ENCODE measurements at regions not wholly inside any gene's neighbourhood (a gene's known extent, or its start where the extent isn't known, plus 50 kb on each side); places are given as distances from the start of the nearest gene placed in this dataset.

GRCh38 chr10:57218382-57218781, 857.3 kb upstream of the ZWINT start:
- H3K4me2 ChIP-seq, result no peak overlapping the region
- H4K20me1 ChIP-seq (ENCODE audit: insufficient read depth), result no peaks in the 10 kb centered on the region
- H3K27ac ChIP-seq (ENCODE audit: low read depth in 2 of 2, low read length in 1 of 2), result no peak overlapping the region
- H3K9ac ChIP-seq, result no peak overlapping the region
- H3K79me2 ChIP-seq (ENCODE audit: insufficient read depth), result no peaks in the 10 kb centered on the region
- H3F3A ChIP-seq (replicated peaks; ENCODE audit: insufficient read depth), result no peaks in the 10 kb centered on the region
- H3K36me3 ChIP-seq (replicated peaks in 1 of 2; ENCODE audit: control insufficient read depth in 1 of 2, insufficient read depth in 2 of 2, low read length in 1 of 2), result no peaks in the 10 kb centered on the region
- no peak overlapping the region for H3K4me3 ChIP-seq (ENCODE audit: low read depth in 2 of 2, low read length in 1 of 2)
- H3K9me3 ChIP-seq, result no peaks in the 10 kb centered on the region
- no peak overlapping the region for H2AFZ ChIP-seq (ENCODE audit: low read depth)
- TF ChIP-seq RAD21 (IDR thresholded peaks at IDR 0.05; ENCODE audit: low read length), result no peak
- no peak for TF ChIP-seq NFIC (IDR thresholded peaks at IDR 0.05; ENCODE audit: borderline replicate concordance)
- ChIA-PET POLR2A (no interaction called here), CTCF (interaction anchor here (1.4 kb wide), 1 partner anchor 10 kb away, joined by 3 read pairs; no protein-coding TSS in a partner anchor)
- no peaks in the 10 kb centered on the region for H3K9me2 ChIP-seq
- H3K27me3 ChIP-seq (ENCODE audit: insufficient read depth), result no peaks in the 10 kb centered on the region
- H3K4me1 ChIP-seq (ENCODE audit: control insufficient read depth in 1 of 2, insufficient read depth in 2 of 2, low read depth in 1 of 2, low read length in 1 of 2), result no peaks in the 10 kb centered on the region
- no peak for DNase-seq

DNA sequence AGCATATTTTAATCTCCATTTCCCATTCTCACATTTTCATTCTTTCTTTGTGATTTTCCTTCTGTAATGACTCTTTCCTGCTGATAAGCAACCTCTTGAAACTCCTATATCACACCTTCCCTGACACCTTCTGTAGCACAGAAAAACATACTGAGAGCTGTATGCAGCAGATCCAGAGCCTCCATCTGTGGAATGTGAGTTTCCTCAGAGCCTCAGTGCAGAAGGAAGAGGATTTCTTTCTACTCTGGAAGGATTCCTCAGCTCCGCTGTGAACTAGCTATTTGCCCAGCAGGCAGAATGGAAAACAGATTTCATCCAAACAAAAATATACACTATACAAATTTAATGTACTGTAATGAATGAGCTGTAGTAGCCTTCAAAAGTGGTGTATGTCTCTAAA, 841.3 kb upstream of the ZWINT start:
- no peak overlapping the region for H3K4me3 ChIP-seq (ENCODE audit: low read depth in 2 of 2, low read length in 1 of 2)
- no peak overlapping the region for H3K4me2 ChIP-seq
- H3K9ac ChIP-seq, result no peak overlapping the region
- no peaks in the 10 kb centered on the region for H3K9me3 ChIP-seq
- 20% methylated on average over 1 of the region's 1 CpG for WGBS (ENCODE audit: low lambda C conversion rate)
- TF ChIP-seq, protein P1, sequence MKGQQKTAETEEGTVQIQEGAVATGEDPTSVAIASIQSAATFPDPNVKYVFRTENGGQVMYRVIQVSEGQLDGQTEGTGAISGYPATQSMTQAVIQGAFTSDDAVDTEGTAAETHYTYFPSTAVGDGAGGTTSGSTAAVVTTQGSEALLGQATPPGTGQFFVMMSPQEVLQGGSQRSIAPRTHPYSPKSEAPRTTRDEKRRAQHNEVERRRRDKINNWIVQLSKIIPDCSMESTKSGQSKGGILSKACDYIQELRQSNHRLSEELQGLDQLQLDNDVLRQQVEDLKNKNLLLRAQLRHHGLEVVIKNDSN (IDR thresholded peaks at IDR 0.05; ENCODE audit: borderline replicate concordance, low read depth), result no peak
- TF ChIP-seq POLR2AphosphoS5 (IDR thresholded peaks at IDR 0.05; ENCODE audit: low read depth, low read length), result no peak
- TF ChIP-seq CHD2 (IDR thresholded peaks at IDR 0.05; ENCODE audit: low read length, partially characterized antibody), result no peak
- no peak for TF ChIP-seq FOXJ3 (CRISPR knock-in tag; IDR thresholded peaks at IDR 0.05)
- TF ChIP-seq, protein P2, sequence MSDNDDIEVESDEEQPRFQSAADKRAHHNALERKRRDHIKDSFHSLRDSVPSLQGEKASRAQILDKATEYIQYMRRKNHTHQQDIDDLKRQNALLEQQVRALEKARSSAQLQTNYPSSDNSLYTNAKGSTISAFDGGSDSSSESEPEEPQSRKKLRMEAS (IDR thresholded peaks at IDR 0.05; ENCODE audit: low read depth), result no peak
- TF ChIP-seq TCF12 (IDR thresholded peaks at IDR 0.05), result no peak
- TF ChIP-seq FOXM1 (IDR thresholded peaks at IDR 0.05; ENCODE audit: low read depth), result no peak
- TF ChIP-seq NRF1 (IDR thresholded peaks at IDR 0.05; ENCODE audit: low read depth, low read length), result no peak
- no peak for TF ChIP-seq GABPA (IDR thresholded peaks at IDR 0.05; ENCODE audit: low read depth)
- TF ChIP-seq SIN3A (IDR thresholded peaks at IDR 0.05; ENCODE audit: borderline replicate concordance, low read depth, low read length), result no peak
- TF ChIP-seq YY1 (IDR thresholded peaks at IDR 0.05; ENCODE audit: low read depth), result no peak
- no peak for TF ChIP-seq NFIC (IDR thresholded peaks at IDR 0.05; ENCODE audit: borderline replicate concordance)
- no peaks in the 10 kb centered on the region for H4K20me1 ChIP-seq (ENCODE audit: insufficient read depth)
- CTCF ChIA-PET, result no interaction called here
- no peaks in the 10 kb centered on the region for H3K4me1 ChIP-seq (ENCODE audit: control insufficient read depth in 1 of 2, insufficient read depth in 2 of 2, low read depth in 1 of 2, low read length in 1 of 2)
- POLR2A ChIA-PET, result no interaction called here
- H3K27me3 ChIP-seq (ENCODE audit: insufficient read depth), result no peaks in the 10 kb centered on the region
- no peaks in the 10 kb centered on the region for H3K36me3 ChIP-seq (replicated peaks in 1 of 2; ENCODE audit: control insufficient read depth in 1 of 2, insufficient read depth in 2 of 2, low read length in 1 of 2)
- DNase-seq, result no peak
- H3K27ac ChIP-seq (ENCODE audit: low read depth in 2 of 2, low read length in 1 of 2), result no peak overlapping the region
- no peaks in the 10 kb centered on the region for H3K9me2 ChIP-seq
- H2AFZ ChIP-seq (ENCODE audit: low read depth), result no peak overlapping the region
- no peaks in the 10 kb centered on the region for H3F3A ChIP-seq (replicated peaks; ENCODE audit: insufficient read depth)
- no peaks in the 10 kb centered on the region for H3K79me2 ChIP-seq (ENCODE audit: insufficient read depth)

DNA sequence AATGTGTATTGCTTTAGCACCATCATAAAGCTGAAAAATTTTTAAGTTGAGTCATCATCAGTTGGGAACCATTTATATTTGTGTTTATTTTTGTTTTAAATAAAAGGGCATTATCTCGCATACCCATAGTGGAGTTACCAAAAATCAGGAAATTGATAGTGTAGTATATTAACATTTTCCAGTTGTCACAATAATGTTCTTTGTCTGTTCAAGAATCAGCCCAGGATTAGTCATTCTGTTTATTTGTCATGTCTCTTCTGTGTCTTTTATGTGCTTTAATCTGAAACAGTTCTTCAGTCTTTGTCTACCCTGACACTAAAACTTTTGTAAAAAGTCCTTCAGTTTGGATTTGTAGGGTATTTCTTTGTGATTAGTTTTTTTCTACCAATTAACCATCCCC, 827.8 kb upstream of the ZWINT start:
- Histone ChIP-seq H3K36me3 (replicated peaks in 1 of 2; ENCODE audit: control insufficient read depth in 1 of 2, insufficient read depth in 2 of 2, low read length in 1 of 2) (no peaks in the 10 kb centered on the region), H3K9me3 (peaks cover 3% of the 10 kb centered on the region; the same call in 1 of the 2 replicates), H3F3A (replicated peaks; ENCODE audit: insufficient read depth) (no peaks in the 10 kb centered on the region), H3K27me3 (ENCODE audit: insufficient read depth) (no peaks in the 10 kb centered on the region), H3K9me2 (no peaks in the 10 kb centered on the region), H3K27ac (ENCODE audit: low read depth in 2 of 2, low read length in 1 of 2) (no peak overlapping the region), H2AFZ (ENCODE audit: low read depth) (no peak overlapping the region), H3K79me2 (ENCODE audit: insufficient read depth) (no peaks in the 10 kb centered on the region), H3K9ac (no peak overlapping the region), H3K4me2 (no peak overlapping the region), H3K4me3 (ENCODE audit: low read depth in 2 of 2, low read length in 1 of 2) (no peak overlapping the region), H4K20me1 (ENCODE audit: insufficient read depth) (no peaks in the 10 kb centered on the region), H3K4me1 (ENCODE audit: control insufficient read depth in 1 of 2, insufficient read depth in 2 of 2, low read depth in 1 of 2, low read length in 1 of 2) (no peaks in the 10 kb centered on the region)
- DNase-seq, result no peak
- ChIA-PET POLR2A (no interaction called here), CTCF (no interaction called here)
- WGBS (ENCODE audit: low lambda C conversion rate), result 69% methylated on average over 1 of the region's 1 CpG
- TF ChIP-seq EZH2phosphoT487 (IDR thresholded peaks at IDR 0.05; ENCODE audit: borderline replicate concordance, low read depth) (no peak), MEF2A (IDR thresholded peaks at IDR 0.05; ENCODE audit: borderline replicate concordance, low read depth) (no peak), GATA2 (CRISPR knock-in tag; IDR thresholded peaks at IDR 0.05) (no peak), TEAD4 (IDR thresholded peaks at IDR 0.05; ENCODE audit: borderline replicate concordance, insufficient read depth) (no peak), IRF3 (IDR thresholded peaks at IDR 0.05; ENCODE audit: low read depth, low read length) (no peak)
